ENCODE measurements at regions not wholly inside any gene's neighbourhood (a gene's known extent, or its start where the extent isn't known, plus 50 kb on each side); places are given as distances from the start of the nearest gene placed in this dataset.
"Not testable (repeated sequence)": the region's sequence is repeated elsewhere in the genome, so short reads cannot be mapped to it uniquely, and the experiment has no call there.

GRCh38 chr9:115849679-115850412, 303.7 kb upstream of the PAPPA start:
- DNase-seq (ENCODE audit: low spot score) (no peak), ATAC-seq (ENCODE audit: insufficient number of reproducible peaks, low FRiP score, low read depth) (no peak)
- no peak for TF ChIP-seq CTCF (IDR thresholded peaks at IDR 0.05)
- no peak overlapping the region for H3K4me3 ChIP-seq
- no peaks in the 10 kb centered on the region for H3K4me1 ChIP-seq (ENCODE audit: control insufficient read depth in 1 of 2, low read depth in 2 of 2)
- H3K27ac ChIP-seq: no peak overlapping the region
- no peaks in the 10 kb centered on the region for H3K27me3 ChIP-seq (replicated peaks; ENCODE audit: insufficient read depth)
- no peaks in the 10 kb centered on the region for H3K36me3 ChIP-seq
- H3K9me3 ChIP-seq: no peaks in the 10 kb centered on the region

GRCh38 chr9:115850548-115851304, 302.9 kb upstream of the PAPPA start:
- DNase-seq (ENCODE audit: low spot score) (no peak), ATAC-seq (ENCODE audit: insufficient number of reproducible peaks, low FRiP score, low read depth) (no peak)
- Histone ChIP-seq H3K36me3 (no peaks in the 10 kb centered on the region), H3K9me3 (no peaks in the 10 kb centered on the region), H3K27me3 (replicated peaks; ENCODE audit: insufficient read depth) (no peaks in the 10 kb centered on the region), H3K27ac (no peak overlapping the region), H3K4me3 (no peak overlapping the region), H3K4me1 (ENCODE audit: control insufficient read depth in 1 of 2, low read depth in 2 of 2) (no peaks in the 10 kb centered on the region)
- no peak for TF ChIP-seq CTCF (IDR thresholded peaks at IDR 0.05)

- DNase-seq (ENCODE audit: low spot score) (no peak), ATAC-seq (ENCODE audit: insufficient number of reproducible peaks, low FRiP score, low read depth) (no peak)
- Histone ChIP-seq H3K4me3 (no peak overlapping the region), H3K36me3 (no peaks in the 10 kb centered on the region), H3K4me1 (ENCODE audit: control insufficient read depth in 1 of 2, low read depth in 2 of 2) (no peaks in the 10 kb centered on the region), H3K27me3 (replicated peaks; ENCODE audit: insufficient read depth) (no peaks in the 10 kb centered on the region), H3K9me3 (no peaks in the 10 kb centered on the region), H3K27ac (no peak overlapping the region)
- no peak for TF ChIP-seq CTCF (IDR thresholded peaks at IDR 0.05)
Measured at GRCh38 chr9:115855458-115856133, 298.0 kb upstream of the PAPPA start.

- not testable (repeated sequence) for H3K4me3 ChIP-seq; H3K27ac ChIP-seq; ATAC-seq (ENCODE audit: insufficient number of reproducible peaks, low FRiP score, low read depth); H3K4me1 ChIP-seq (ENCODE audit: control insufficient read depth in 1 of 2, low read depth in 2 of 2); H3K9me3 ChIP-seq; H3K27me3 ChIP-seq (replicated peaks; ENCODE audit: insufficient read depth); DNase-seq (ENCODE audit: low spot score); H3K36me3 ChIP-seq
Measured at GRCh38 chr9:115858421-115858820, 295.2 kb upstream of the PAPPA start.

GRCh38 chr9:115862021-115862420, 291.6 kb upstream of the PAPPA start:
- no peak overlapping the region for H3K27ac ChIP-seq
- no peak overlapping the region for H3K4me3 ChIP-seq
- DNase-seq (ENCODE audit: low spot score) (no peak), ATAC-seq (ENCODE audit: insufficient number of reproducible peaks, low FRiP score, low read depth) (no peak)
- H3K27me3 ChIP-seq (replicated peaks; ENCODE audit: insufficient read depth): no peaks in the 10 kb centered on the region
- no peak for TF ChIP-seq CTCF (IDR thresholded peaks at IDR 0.05)
- H3K36me3 ChIP-seq: no peaks in the 10 kb centered on the region
- H3K9me3 ChIP-seq: no peaks in the 10 kb centered on the region
- no peaks in the 10 kb centered on the region for H3K4me1 ChIP-seq (ENCODE audit: control insufficient read depth in 1 of 2, low read depth in 2 of 2)

All from thoracic aorta (tissue), 2 donors.